GM18867 (cell line): ENCODE measurements at regions not wholly inside any gene's neighbourhood (a gene's known extent, or its start where the extent isn't known, plus 50 kb on each side); places are given as distances from the start of the nearest gene placed in this dataset.

Experiments used
- ATAC-seq: cut with Tn5 transposase; IDR thresholded peaks from one replicate; pipeline ENCODE4 v1.9.1; 2021; ENCODE audit warnings: mild to moderate bottlenecking, moderate library complexity; ENCODE audit not compliant: unreplicated experiment

DNA sequence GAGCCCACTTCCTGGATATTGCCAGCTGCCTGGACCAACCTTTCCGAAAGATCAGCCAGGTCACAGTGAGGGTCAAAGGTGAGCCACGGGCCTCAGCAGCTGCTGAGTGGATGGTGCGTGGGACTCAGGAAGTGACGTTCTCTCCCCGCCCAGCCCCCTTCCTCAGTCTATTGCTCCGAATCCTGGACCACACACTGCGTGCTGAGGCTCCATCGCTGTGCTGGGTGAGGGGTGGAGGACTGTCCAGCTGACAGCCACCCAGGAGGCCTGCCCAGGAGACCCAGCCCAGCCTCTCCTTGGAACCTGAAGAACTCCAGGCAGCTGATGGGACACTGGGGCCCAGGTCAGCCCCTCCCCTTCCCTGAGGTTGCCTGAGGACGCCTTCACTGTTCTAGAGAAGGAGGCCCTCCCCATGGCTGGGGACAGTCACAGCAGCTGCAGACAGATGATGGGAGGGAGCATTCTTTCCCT, 94.4 kb upstream of the CD93 start:
- ATAC-seq: no peak

DNA sequence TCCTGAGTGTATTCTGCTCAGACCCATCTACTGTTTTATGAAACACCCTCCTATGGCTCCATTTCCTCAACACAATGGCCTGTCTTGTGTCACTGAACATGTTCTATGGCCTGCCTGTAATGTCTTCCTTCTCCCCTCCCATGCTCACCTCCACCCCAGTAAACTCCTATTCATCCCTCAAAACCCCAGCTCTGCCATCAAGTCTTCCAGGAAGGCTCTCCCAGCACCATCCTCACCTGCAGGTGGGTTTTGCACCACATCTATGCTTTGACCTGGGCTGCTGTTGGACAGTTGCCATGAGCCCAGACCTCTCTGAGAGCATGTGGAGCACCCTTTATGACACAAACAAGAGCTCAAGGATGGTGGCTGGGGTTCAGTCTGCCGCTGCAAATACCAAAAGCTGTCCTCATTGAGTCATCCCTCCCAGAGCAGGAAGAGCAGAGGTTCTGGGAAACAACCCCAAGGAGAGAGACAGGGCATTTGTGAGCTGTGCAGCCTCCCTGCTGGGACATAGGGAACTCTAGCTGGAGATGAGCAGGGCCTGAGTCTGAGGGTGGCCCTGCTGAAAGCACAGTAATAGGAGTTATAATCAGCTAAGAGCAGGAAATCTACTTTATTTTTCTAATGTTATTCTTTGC, 93.8 kb upstream of the CD93 start:
- no peak for ATAC-seq

DNA sequence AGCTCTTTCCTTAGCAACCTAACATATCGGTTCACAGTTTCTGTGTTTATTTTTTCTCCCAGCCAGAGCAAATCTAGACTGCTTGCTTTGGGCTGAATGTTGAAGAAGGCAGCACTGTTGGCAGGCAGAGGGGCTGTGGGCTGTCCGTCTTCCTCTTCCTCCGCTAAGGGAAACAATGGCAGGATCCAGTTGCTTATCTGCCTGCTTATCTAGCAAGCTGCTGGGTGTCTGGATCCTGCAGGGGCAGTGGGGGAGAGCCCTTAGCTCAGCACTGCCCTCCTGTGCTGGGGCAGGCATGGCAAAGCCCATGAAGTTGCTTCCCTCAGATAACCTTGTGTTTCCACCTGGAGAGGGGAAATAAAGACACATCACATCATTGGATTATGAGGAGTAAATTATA, 92.7 kb upstream of the CD93 start:
- ATAC-seq: no peak

DNA sequence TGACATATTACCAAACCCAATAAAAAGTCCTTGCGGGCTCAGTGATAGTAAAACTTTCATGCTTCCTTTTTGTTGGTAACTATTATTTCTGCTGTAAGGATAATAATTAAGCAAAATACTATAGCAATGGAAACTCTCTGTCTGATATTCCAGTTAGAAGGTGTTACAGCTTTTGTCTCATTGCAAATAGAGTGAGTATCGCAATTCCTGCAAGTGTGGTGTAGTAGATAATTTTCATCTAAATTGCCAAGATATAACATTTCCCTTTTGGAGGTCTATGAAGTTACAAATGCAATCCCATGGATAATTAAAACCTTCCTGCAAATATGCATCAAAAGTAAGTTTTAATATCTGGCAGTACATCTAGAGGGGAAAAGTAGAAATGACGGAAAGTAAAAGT, 88.7 kb upstream of the CD93 start:
- no peak for ATAC-seq

DNA sequence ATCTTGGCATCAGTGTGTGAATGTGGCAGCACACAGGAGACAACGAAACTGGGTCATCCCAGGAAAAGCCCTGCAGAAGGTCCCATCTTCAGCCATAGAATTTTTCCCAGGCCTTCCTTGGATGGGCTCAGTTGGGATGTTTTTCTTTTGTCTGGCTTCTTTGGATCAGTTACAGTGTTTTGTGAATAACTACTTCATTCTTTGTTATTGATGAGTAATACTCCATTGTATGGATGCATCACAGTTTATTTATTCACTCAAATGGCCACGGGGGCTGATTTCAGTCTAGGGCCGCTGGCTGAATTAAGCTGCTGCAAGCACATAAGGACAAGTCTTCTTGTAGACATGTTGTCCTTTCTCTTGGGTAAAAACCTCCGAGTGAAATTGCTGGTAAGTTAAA, 81.3 kb upstream of the CD93 start:
- ATAC-seq: no peak

DNA sequence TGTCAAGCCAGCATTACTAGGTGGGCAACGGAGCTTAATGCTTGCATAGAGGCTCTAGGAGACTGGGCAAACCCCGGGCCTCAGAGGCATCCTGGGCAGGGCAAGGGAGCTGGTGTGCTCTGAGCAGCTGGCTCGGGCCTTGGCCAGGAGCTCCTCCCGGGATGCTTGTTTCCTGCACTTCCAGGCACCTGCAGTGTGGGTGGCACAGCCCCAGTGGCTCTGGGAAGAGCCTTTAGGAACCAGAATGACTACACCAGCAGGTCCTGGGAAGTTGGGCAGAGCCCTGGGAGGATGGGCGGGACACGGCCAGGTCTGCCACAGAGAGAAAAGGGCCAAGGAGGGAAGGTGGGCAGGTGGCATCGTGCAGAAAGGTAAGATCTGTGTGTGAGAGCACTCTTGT, 80.4 kb upstream of the CD93 start:
- ATAC-seq: no peak

DNA sequence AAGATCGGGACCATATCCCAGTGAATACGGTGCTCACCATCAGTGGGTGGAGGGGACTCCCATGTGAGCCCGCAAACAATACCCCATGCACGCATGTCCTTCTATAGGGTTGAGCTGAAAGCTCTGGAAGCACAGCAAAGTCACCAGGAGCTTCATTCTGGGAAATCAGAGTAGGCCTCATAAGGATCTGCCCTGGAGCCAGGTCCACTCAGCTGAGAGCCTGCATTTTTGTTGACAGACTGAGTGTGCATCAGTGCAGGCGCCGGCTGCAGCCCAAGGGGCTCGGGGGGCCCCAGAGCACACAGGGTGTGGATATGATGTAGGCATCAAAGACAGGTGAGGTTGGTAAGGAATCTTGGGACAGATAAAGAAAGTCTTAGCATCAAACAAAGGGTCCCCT, 79.8 kb upstream of the CD93 start:
- ATAC-seq: no peak

DNA sequence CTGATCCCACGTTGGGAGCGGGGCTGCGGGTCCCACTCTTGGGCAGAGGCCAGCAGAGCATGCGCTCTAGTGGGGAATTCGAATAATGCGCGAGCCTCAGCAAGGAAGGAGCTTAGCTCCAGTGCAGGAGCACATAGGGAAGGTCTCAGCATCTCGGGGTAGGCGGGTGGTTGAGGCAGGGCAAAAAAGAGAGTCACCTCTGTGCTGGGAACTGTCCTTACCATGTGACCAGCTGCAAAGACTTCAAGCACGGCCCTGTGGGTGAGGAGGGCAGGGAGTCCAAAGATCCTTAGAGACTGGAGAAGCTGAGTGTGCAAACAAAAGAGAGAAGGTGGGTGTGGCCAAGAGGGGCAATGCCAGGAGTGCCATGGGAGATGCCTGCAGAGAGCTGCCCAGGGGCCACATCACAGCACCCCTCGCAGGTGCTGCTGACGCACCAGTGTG, 79.2 kb upstream of the CD93 start:
- ATAC-seq: no peak

DNA sequence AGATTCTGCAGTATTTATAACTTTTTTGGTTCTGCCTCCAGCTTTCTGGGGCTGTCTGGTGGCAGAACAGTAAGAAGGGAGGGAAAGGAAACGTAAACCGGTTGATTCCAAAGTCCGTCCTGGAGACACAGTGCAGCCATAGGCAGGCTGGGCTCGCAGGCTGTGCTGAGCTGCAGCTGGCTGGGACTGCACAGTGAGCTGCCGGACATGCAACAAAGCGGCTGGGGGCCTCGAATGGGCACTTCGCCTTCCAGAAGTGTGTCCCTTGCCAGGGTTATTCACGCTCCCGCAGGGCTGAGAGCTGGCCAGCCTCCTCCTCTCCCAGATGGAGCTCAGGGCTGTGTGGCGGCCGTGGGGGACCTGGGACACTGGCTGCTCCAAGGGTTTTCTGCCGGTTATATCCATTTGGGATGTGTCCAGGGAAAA, 78.1 kb upstream of the CD93 start:
- ATAC-seq: no peak

DNA sequence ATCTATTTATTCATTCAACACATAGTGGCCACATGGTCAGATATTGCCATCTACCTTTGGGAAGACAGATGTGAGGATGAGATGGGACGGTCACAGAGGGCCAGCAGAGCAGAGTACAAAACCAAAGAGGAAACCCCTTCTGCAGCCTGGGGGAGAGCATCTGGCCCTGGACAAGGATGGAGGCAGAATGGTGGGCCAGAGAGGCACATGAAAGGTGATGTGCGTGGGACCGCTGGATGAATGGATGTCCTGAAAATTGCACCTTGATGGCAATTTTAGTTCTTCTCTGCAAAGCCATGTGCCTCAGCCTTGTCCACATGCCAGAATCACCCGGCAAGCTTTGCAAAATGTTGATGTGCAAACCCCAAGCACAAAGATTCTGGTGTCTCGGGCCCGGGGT, 77.4 kb upstream of the CD93 start:
- ATAC-seq: no peak

DNA sequence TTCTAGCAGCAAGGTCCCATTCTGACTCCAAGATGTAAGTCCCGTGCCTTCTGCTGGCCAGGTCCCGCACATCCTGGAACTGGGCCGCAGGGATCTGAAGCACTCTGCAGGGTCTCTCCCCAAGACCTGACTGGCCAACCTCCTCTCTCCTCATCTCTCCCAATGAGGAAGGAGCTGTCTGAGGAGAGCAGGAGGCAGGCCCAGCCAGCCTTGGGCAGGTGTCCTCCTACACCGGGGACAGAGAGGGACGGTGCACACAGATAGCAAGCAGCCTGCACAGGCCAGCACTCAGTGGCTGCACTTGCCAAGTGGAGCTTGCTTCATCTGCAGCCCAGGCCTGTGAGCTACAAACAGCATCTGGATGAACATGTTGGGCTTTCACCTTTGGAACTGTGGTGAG, 76.8 kb upstream of the CD93 start:
- no peak for ATAC-seq

DNA sequence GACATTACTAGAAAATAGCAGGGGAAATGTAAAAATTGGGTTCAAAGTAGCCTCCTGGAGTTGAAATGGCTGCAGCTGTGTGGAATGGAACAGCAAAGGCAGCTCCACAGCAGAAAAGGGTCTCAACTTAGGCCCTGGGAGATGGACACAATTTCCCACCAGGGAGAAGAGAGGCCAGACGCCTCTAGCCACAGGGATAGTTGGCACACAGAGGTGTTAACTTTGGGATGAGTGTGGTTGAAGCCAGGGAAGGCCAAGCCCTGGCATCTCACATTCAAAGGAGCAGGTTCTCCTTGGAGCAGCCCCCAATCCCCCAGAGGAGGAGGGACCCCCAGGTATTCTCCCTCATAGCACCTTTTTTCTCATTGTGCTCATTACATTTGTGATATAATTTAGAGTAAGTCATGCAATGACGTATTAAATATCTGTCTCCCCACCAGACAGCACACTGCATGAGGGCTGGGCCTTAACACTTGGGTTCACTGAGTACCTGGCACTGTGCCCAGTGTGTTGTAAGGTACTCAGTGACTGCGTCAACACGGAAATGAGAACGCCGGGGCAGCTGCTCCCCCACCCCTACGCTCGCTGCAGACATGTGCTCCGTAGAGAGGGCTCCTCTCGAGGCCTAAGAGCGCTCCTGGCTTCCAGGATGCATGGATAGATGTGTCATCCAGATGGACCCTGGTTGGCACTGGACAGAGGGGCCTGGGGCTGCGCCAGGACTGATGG, 76.0 kb upstream of the CD93 start:
- ATAC-seq: no peak

DNA sequence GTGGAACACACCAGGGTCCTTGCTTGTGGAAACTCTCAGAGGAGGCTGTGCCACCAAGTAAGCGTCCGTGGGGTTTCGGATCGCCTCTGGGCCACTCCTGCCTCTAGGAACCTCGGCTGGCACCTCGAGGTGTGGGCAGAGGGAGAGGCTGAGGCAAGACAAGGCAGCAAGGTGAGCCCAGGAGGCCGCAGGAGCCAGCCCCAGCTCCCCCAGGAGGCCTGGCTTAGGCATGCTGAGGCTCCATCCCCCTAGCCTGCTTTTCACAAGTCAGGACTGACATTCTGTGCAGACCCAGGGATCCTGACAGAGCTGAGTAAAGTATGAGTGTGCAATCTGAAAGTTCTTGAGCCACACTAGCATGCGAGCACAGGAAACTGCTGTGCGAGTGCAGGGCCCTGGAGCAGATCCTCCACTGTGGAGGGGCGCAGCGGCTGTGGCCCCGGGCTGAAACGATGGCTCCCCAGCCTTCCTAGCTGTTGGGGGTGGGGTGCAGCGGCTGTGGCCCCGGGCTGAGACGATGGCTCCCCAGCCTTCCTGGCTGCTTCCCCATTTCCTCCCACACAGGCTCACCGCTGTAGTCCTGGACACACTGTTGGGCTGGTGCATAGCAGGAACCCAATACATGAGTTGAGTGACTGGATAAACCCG, 75.2 kb upstream of the CD93 start:
- ATAC-seq: no peak

DNA sequence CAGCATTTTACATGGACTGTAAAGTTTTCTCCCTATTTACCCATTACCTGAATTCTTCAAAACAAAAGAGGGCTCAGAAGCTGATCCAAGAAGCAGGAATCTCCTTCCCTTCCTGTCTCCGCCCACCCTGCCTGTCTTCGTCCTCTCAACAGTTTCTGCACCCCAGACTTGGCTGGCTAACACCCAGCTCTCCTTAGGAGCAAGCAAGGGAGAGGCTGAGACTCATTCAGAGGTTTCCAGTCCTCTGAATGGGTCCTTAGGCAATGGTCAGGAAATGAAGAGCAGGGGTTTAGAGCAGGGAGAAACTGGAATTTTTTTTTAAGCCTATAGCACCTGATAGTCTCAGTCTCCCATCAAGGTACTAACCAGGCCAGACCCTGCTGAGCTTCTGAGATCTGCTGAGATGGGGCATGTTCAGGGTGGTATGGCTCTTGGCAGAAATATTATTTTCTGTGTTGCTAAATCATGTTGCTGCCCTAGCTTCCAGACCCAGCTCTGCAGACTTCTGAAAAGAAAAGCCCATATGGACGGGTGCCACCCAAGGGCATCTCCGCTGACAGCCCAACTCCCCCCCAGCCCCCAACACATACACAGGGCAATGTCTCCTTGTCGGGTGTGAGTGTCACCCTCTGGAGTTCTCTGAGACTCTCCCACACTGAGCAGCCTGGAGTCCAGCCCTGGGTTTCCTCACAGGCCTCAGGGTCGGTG, 74.6 kb upstream of the CD93 start:
- no peak for ATAC-seq

DNA sequence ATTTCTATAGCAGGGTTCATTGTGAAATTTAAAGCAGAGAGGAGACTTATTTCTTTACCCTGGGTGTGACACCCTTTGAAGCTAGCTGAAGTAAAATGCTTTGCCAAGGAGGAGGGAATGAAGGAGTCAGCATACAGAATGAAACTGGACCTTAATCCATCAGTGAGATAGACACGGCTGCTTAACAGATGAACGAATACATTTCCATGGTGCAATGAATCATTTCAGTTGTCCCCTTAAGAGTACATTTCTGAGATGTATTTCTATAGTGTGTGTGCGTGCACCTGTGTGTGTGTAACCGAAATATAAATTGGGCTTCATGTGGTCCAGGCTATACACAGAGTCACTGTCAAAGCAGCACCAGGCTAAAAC, 73.8 kb upstream of the CD93 start:
- no peak for ATAC-seq

DNA sequence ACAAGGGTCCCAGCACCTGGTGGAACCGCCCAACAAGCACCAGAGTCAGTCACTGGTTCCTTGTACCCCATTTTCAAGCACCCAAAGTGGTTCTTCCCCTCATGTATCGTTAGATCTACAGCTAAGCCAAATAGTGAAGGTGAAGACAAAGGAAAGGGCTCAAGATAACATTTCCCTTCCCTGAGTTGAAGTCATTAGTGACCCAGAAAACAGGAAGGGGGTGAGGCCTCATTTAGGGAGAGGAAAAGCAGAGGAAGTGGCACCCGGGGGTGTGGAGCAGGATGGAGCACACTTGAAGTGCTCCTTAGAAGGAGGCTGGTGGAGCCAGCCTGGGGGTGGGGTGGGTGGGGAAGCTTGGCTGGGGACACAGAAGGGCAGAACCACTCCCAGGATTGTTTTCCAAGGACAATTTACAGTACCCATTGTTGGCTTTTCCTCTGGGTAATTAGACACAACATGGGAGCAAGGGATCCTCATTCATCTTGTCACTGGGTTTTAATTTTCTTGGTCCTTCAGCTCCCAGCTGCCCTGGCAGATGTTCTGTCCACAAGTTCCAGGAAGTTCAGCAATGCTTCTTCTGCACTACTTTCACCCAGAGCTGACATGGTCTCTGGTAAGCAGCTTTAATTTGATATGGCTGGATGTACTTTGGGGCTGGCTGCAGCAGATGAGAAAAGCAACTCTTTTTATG, 73.3 kb upstream of the CD93 start:
- no peak for ATAC-seq

DNA sequence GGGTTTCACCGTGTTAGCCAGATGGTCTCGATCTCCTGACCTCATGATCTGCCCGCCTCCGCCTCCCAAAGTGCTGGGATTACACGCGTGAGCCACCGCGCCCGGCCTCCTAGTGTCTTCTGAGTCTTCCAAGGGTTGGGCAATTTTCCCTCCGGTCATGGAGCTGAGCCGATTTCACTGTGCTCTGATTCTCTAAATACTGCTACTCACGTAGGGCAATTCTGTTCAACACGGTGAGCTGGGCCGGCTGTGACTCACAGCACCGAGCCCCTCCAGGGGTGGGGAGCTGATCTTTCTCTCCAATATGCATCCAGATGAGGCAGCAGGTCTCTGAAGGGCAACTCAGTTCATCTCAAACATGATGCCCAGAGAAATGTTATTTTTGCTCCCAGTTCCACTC, 71.6 kb upstream of the CD93 start:
- no peak for ATAC-seq

DNA sequence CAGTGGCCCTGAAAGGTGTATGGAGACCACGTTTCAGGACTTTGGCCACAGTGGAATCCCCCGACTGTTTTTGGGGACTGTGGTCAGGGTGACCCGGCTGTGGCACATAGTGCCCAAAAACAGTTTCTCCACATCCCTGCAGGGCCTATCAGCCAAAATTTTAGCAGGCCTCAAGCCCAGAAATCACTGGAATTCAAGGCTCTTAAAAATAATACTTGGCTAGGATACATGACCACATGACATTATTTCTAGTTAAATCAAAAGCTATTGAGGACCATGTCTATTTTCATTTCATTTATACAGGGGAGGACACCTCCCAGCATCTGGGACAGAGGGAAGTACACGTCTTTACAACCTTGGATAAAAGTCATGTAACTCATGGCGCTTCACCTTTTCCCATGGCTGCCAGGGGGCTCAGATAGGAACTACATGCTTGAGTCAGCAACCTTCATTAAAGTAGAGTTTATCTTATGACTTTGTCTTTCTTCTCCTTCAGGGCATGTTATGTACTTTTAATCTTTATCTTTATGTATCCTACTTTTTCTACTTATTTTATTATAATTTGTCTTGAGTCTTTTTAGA, 70.8 kb upstream of the CD93 start:
- ATAC-seq: no peak

DNA sequence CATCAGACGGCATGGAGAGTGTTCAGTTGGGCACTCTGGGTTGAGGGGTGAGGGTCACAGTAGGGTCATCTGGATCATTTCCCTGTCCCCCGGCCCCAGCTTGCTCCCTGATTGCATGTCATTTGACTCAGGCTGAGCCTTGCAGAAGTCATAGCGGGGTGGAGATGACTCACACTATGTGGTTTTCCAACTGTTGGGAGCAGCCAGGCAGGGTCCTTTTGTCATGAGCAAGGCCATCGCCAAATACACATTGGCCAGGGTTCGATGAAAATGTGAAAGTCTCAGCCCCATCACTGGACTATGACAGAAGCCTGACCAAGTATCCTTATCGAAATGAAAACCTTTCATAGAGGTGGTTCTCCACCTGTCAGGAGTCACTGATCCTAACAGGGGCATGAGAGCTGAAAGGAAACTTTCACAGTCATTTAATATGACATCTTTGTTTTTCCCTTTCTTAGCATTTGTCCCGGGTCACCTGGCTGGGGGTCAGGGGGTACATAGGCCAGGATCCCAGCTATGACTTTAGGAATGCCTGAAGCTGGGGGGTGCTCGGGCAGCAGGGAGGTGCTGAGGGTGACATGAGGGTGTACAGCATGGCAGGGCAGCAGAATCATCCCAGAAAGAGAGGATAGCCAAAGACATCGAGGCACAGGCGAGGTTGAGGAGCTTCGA, 70.2 kb upstream of the CD93 start:
- ATAC-seq: no peak

DNA sequence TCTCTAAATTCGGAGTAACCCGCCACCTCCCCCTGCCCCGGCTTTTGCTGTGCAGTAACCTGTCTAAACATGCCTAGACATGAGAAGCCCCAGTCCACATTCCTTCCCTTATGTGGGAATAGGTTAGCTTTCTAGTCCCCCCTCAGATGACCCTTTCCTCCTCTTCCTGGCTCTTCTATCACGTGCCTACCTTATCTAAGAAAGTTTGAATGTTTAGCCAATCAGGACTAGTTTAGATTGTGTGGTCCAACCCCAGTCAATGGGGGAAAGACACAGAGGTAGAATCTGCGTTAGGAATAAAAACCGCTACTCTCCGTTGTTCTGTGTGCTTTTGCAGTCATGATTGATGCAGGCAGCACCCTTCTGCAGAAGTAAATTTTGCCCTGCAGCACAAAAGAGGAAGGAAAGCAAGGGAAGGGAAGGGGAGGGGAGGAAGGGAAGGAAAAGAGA, 69.0 kb upstream of the CD93 start:
- ATAC-seq: no peak
